GM12878 (cell line): ENCODE measurements at regions not wholly inside any gene's neighbourhood (a gene's known extent, or its start where the extent isn't known, plus 50 kb on each side); places are given as distances from the start of the nearest gene placed in this dataset.

Source experiments
- DPF2 ChIP-seq: fragments of 450-650 bp; IDR thresholded peaks from 2 replicates; pipeline ENCODE4 v1.6.1; 2017; ENCODE audit warnings: mild to moderate bottlenecking
- EP300 ChIP-seq, 2 experiments: fragments of 150-350 bp in 1 of 2; IDR thresholded peaks; 2 replicates each; pipeline ENCODE4 v1.6.1; 2011 to 2012; ENCODE audit warnings: low read depth in 2 of 2, low read length in 2 of 2, borderline replicate concordance in 1 of 2, improper control_type of control experiment in 1 of 2, inconsistent platforms in 1 of 2; ENCODE audit not compliant: control insufficient read depth in 1 of 2
- EZH2 ChIP-seq: IDR thresholded peaks from 2 replicates; pipeline ENCODE4 v1.6.1; 2012; ENCODE audit warnings: low read depth, mild to moderate bottlenecking, control low read depth, inconsistent platforms, low read length, borderline replicate concordance; ENCODE audit not compliant: control insufficient read depth
- FOXM1 ChIP-seq: IDR thresholded peaks from 2 replicates; pipeline ENCODE4 v1.6.1; 2012; ENCODE audit warnings: low read depth, mild to moderate bottlenecking, inconsistent platforms, low read length, moderate library complexity
- POLR2A ChIP-seq: IDR thresholded peaks from 2 replicates; pipeline ENCODE4 v1.6.1; 2011; ENCODE audit warnings: low read depth, mild to moderate bottlenecking, low read length
- POLR2AphosphoS5 ChIP-seq: IDR thresholded peaks from 2 replicates; pipeline ENCODE4 v1.6.1; 2011; ENCODE audit warnings: mild to moderate bottlenecking, low read length, inconsistent platforms
- SMC3 ChIP-seq: IDR thresholded peaks from 2 replicates; pipeline ENCODE4 v1.6.1; 2011; ENCODE audit warnings: low read length, improper control_type of control experiment, borderline replicate concordance
- SP1 ChIP-seq: IDR thresholded peaks from one replicate; pipeline ENCODE4 v1.6.1; 2011; ENCODE audit warnings: low read depth, low read length
- YY1 ChIP-seq: IDR thresholded peaks from 2 replicates; pipeline ENCODE4 v1.6.1; 2011; ENCODE audit warnings: low read depth, mild to moderate bottlenecking, low read length
- TF ChIP-seq, protein P1 (sequence below), 3 experiments: IDR thresholded peaks in 2 of 3; conservative IDR thresholded peaks in 1 of 3; 2 replicates each; pipeline ENCODE4 v1.5.1; 2011; ENCODE audit warnings: low read depth in 3 of 3, low read length in 3 of 3, mild to moderate bottlenecking in 3 of 3, control low read depth in 2 of 3, moderate library complexity in 2 of 3, inconsistent platforms in 1 of 3, mixed read lengths in 1 of 3; ENCODE audit not compliant: control insufficient read depth in 2 of 3, insufficient read depth in 1 of 3; ENCODE audit errors: extremely low read depth in 1 of 3
- TF ChIP-seq, protein P2 (sequence below): IDR thresholded peaks from 2 replicates; pipeline ENCODE4 v1.6.1; 2011; ENCODE audit warnings: mild to moderate bottlenecking, low read depth, low read length, moderate library complexity; ENCODE audit not compliant: insufficient replicate concordance
- TF ChIP-seq, protein P3 (sequence below): IDR thresholded peaks from 2 replicates; pipeline ENCODE4 v1.6.1; 2011; ENCODE audit warnings: borderline replicate concordance, low read depth, mild to moderate bottlenecking, moderate library complexity, low read length; ENCODE audit not compliant: insufficient read depth, poor library complexity, severe bottlenecking

DNA sequence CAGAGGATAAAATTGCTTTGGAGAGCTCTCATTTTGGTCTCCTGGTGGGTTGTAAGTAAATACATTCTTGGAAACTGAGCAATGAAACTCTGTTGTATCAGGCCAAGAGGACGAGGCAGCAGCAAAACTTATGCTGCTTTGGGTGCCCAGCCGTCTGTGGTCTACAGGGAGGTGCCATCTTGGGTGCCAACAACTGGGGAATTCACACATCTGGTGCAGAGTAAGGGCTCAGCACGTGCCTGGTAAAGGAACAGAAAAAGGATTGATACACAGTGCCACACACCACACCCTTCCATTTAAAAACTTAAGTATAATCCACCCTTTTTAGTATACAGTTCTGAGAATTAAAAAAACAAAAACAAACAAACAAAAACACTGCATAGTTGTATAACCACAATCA lies 221.9 kb downstream of the TSN start:
- TF ChIP-seq SMC3 (no peak), DPF2 (no peak), EZH2 (no peak), SP1 (no peak), POLR2A (no peak), FOXM1 (no peak), POLR2AphosphoS5 (no peak), EP300 (IDR thresholded peaks at IDR 0.05; ENCODE audit: borderline replicate concordance in 1 of 2, control insufficient read depth in 1 of 2, low read depth in 2 of 2, low read length in 2 of 2) (no peak), YY1 (no peak)
- TF ChIP-seq, protein P1, sequence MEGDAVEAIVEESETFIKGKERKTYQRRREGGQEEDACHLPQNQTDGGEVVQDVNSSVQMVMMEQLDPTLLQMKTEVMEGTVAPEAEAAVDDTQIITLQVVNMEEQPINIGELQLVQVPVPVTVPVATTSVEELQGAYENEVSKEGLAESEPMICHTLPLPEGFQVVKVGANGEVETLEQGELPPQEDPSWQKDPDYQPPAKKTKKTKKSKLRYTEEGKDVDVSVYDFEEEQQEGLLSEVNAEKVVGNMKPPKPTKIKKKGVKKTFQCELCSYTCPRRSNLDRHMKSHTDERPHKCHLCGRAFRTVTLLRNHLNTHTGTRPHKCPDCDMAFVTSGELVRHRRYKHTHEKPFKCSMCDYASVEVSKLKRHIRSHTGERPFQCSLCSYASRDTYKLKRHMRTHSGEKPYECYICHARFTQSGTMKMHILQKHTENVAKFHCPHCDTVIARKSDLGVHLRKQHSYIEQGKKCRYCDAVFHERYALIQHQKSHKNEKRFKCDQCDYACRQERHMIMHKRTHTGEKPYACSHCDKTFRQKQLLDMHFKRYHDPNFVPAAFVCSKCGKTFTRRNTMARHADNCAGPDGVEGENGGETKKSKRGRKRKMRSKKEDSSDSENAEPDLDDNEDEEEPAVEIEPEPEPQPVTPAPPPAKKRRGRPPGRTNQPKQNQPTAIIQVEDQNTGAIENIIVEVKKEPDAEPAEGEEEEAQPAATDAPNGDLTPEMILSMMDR (IDR thresholded peaks at IDR 0.05 in 2 of 3, conservative IDR thresholded peaks at IDR 0.05 in 1 of 3; ENCODE audit: control insufficient read depth in 2 of 3, extremely low read depth in 1 of 3, insufficient read depth in 1 of 3, low read depth in 3 of 3, low read length in 3 of 3), result no peak
- TF ChIP-seq, protein P2, sequence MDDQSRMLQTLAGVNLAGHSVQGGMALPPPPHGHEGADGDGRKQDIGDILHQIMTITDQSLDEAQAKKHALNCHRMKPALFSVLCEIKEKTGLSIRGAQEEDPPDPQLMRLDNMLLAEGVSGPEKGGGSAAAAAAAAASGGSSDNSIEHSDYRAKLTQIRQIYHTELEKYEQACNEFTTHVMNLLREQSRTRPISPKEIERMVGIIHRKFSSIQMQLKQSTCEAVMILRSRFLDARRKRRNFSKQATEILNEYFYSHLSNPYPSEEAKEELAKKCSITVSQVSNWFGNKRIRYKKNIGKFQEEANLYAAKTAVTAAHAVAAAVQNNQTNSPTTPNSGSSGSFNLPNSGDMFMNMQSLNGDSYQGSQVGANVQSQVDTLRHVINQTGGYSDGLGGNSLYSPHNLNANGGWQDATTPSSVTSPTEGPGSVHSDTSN, result no peak
- TF ChIP-seq, protein P3, sequence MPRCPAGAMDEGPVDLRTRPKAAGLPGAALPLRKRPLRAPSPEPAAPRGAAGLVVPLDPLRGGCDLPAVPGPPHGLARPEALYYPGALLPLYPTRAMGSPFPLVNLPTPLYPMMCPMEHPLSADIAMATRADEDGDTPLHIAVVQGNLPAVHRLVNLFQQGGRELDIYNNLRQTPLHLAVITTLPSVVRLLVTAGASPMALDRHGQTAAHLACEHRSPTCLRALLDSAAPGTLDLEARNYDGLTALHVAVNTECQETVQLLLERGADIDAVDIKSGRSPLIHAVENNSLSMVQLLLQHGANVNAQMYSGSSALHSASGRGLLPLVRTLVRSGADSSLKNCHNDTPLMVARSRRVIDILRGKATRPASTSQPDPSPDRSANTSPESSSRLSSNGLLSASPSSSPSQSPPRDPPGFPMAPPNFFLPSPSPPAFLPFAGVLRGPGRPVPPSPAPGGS, result no peak
